GM12865 (cell line): ENCODE measurements at regions not wholly inside any gene's neighbourhood (a gene's known extent, or its start where the extent isn't known, plus 50 kb on each side); places are given as distances from the start of the nearest gene placed in this dataset.

Experiments
- DNase-seq: peaks from one replicate; pipeline ENCODE4 v3.0.0; 2010; ENCODE audit warnings: low read depth
- H3K4me3 ChIP-seq: 2 replicates; pipeline ENCODE4 v1.5.1; 2011; ENCODE audit warnings: mild to moderate bottlenecking, low read depth, low read length, control low read depth
- CTCF ChIP-seq: IDR thresholded peaks from 2 replicates; pipeline ENCODE4 v1.5.1; 2011; ENCODE audit warnings: low read length, control low read depth, low read depth, inconsistent platforms; ENCODE audit not compliant: insufficient read depth; ENCODE audit errors: missing control alignments

- DNase-seq, result no peak
Measured at GRCh38 chr13:107117327-107118012, 549.5 kb upstream of the ARGLU1 start.

GRCh38 chr13:107113387-107113786, 545.5 kb upstream of the ARGLU1 start:
- DNase-seq, result no peak
- H3K4me3 ChIP-seq, result no peak overlapping the region
- no peak for TF ChIP-seq CTCF

More at GRCh38 chr13:107117327-107118012, 549.5 kb upstream of the ARGLU1 start:
- H3K4me3 ChIP-seq, result no peak overlapping the region
- TF ChIP-seq CTCF, result no peak

- no peak overlapping the region for H3K4me3 ChIP-seq
- TF ChIP-seq CTCF, result no peak
- no peak for DNase-seq
Measured at GRCh38 chr13:107111248-107111647, 543.3 kb upstream of the ARGLU1 start.

GRCh38 chr13:107104631-107105030, 536.7 kb upstream of the ARGLU1 start:
- no peak for DNase-seq
- H3K4me3 ChIP-seq, result no peak overlapping the region
- no peak for TF ChIP-seq CTCF

GRCh38 chr13:107102676-107103075, 534.7 kb upstream of the ARGLU1 start:
- no peak for DNase-seq

GRCh38 chr13:107099661-107100060, 531.7 kb upstream of the ARGLU1 start:
- no peak for DNase-seq
- no peak for TF ChIP-seq CTCF
- H3K4me3 ChIP-seq, result no peak overlapping the region

More at GRCh38 chr13:107102676-107103075, 534.7 kb upstream of the ARGLU1 start:
- no peak overlapping the region for H3K4me3 ChIP-seq
- no peak for TF ChIP-seq CTCF

- no peak for TF ChIP-seq CTCF
- no peak for DNase-seq
- H3K4me3 ChIP-seq, result no peak overlapping the region
Measured at GRCh38 chr13:107097916-107098315, 530.0 kb upstream of the ARGLU1 start.
